GM23338 (cell line): ENCODE measurements at regions not wholly inside any gene's neighbourhood (a gene's known extent, or its start where the extent isn't known, plus 50 kb on each side); places are given as distances from the start of the nearest gene placed in this dataset.

Experiments used
- ATAC-seq: fragments of 200-7000 bp; cut with Tn5 transposase; 3 replicates; pipeline ENCODE4 v1.9.1; 2020
- DNase-seq: peaks from one replicate; pipeline ENCODE4 v3.0.0-alpha.2; 2015; ENCODE audit warnings: low spot score
- H2AFZ ChIP-seq: fragments of 200-600 bp; sonication (generic); 2 replicates; pipeline ENCODE4 v1.8.0; 2016; ENCODE audit warnings: antibody characterized with exemption, mild to moderate bottlenecking, moderate library complexity
- H3F3A ChIP-seq: fragments of 200-600 bp; sonication (generic); replicated peaks from 2 replicates; pipeline ENCODE4 v1.8.0; 2017; ENCODE audit warnings: antibody characterized with exemption, mixed run types, low read depth
- H3K27ac ChIP-seq: fragments of 200-600 bp; sonication (generic); 2 replicates; pipeline ENCODE4 v1.6.1; 2016; ENCODE audit warnings: low read depth
- H3K27me3 ChIP-seq: fragments of 200-600 bp; sonication (generic); 2 replicates; pipeline ENCODE4 v1.8.0; 2016; ENCODE audit warnings: mild to moderate bottlenecking, mixed run types, moderate library complexity; ENCODE audit not compliant: insufficient read depth
- H3K36me3 ChIP-seq: fragments of 200-600 bp; sonication (generic); 2 replicates; pipeline ENCODE4 v1.8.0; 2016; ENCODE audit warnings: mild to moderate bottlenecking; ENCODE audit not compliant: insufficient read depth
- H3K4me1 ChIP-seq: fragments of 200-600 bp; sonication (generic); 2 replicates; pipeline ENCODE4 v1.8.0; 2016; ENCODE audit warnings: mild to moderate bottlenecking, moderate library complexity; ENCODE audit not compliant: insufficient read depth
- H3K4me2 ChIP-seq: fragments of 200-600 bp; sonication (generic); 2 replicates; pipeline ENCODE4 v1.7.1; 2017; ENCODE audit warnings: mixed run types
- H3K4me3 ChIP-seq: fragments of 200-600 bp; sonication (generic); 2 replicates; pipeline ENCODE4 v1.6.1; 2016; ENCODE audit warnings: mixed run types
- H3K79me2 ChIP-seq: fragments of 200-600 bp; sonication (generic); replicated peaks from 2 replicates; pipeline ENCODE4 v1.8.0; 2017; ENCODE audit warnings: mild to moderate bottlenecking; ENCODE audit not compliant: insufficient read depth
- H3K9me2 ChIP-seq: fragments of 200-600 bp; sonication (generic); 2 replicates; pipeline ENCODE4 v1.8.0; 2017; ENCODE audit not compliant: insufficient read depth
- H4K20me1 ChIP-seq: fragments of 200-600 bp; sonication (generic); replicated peaks from 2 replicates; pipeline ENCODE4 v1.8.0; 2017; ENCODE audit warnings: mild to moderate bottlenecking; ENCODE audit not compliant: insufficient read depth
- H3K27ac Mint-ChIP-seq: 2 replicates; pipeline ENCODE4 v1.8.0; 2020; ENCODE audit warnings: inconsistent platforms, mild to moderate bottlenecking, moderate library complexity, mixed read lengths
- H3K27me3 Mint-ChIP-seq: 3 replicates; pipeline ENCODE4 v1.8.0; 2022; ENCODE audit warnings: low read depth, mild to moderate bottlenecking, moderate library complexity, mixed read lengths, inconsistent platforms; ENCODE audit not compliant: insufficient read depth, poor library complexity
- H3K36me3 Mint-ChIP-seq: 3 replicates; pipeline ENCODE4 v1.8.0; 2021; ENCODE audit warnings: low read depth, mild to moderate bottlenecking, inconsistent platforms, moderate library complexity, mixed read lengths
- H3K4me1 Mint-ChIP-seq: 3 replicates; pipeline ENCODE4 v1.8.0; 2020; ENCODE audit warnings: mild to moderate bottlenecking, inconsistent platforms, mixed read lengths
- H3K4me3 Mint-ChIP-seq: 3 replicates; pipeline ENCODE4 v1.8.0; 2021; ENCODE audit warnings: moderate library complexity, mild to moderate bottlenecking, inconsistent platforms, mixed read lengths
- H3K9me3 Mint-ChIP-seq: 3 replicates; pipeline ENCODE4 v1.8.0; 2020; ENCODE audit warnings: moderate library complexity, mild to moderate bottlenecking, inconsistent platforms, mixed read lengths
- CREB1 ChIP-seq: fragments of 250-450 bp; sonication (Bioruptor Pico); IDR thresholded peaks from 2 replicates; pipeline ENCODE4 v1.5.0; 2020; ENCODE audit warnings: low read depth, mild to moderate bottlenecking, moderate library complexity
- CTCF ChIP-seq, 2 experiments: fragments of 200-600 bp in 1 of 2; sonication (generic) in 1 of 2; conservative IDR thresholded peaks; 2 replicates each; pipeline versions ENCODE4 v1.5.1 to v1.6.1; 2016 to 2017; ENCODE audit warnings: antibody characterized with exemption in 2 of 2, low read depth in 2 of 2, mild to moderate bottlenecking in 2 of 2, moderate library complexity in 1 of 2
- EZH2 ChIP-seq: fragments of 200-600 bp; sonication (generic); IDR thresholded peaks from one replicate; pipeline ENCODE4 v1.8.0; 2017; ENCODE audit warnings: antibody characterized with exemption, mild to moderate bottlenecking, low read depth; ENCODE audit not compliant: unreplicated experiment
- EZH2phosphoT487 ChIP-seq: fragments of 200-600 bp; sonication (generic); IDR thresholded peaks from one replicate; pipeline ENCODE4 v1.8.1; 2018; ENCODE audit warnings: antibody characterized with exemption; ENCODE audit not compliant: unreplicated experiment
- JUNB ChIP-seq: IDR thresholded peaks from one replicate; pipeline ENCODE4 v1.6.1; 2016; ENCODE audit warnings: antibody characterized with exemption; ENCODE audit not compliant: unreplicated experiment
- NANOG ChIP-seq: IDR thresholded peaks from 2 replicates; pipeline ENCODE4 v1.6.1; 2016; ENCODE audit warnings: antibody characterized with exemption, borderline replicate concordance
- POLR2AphosphoS5 ChIP-seq: IDR thresholded peaks from 2 replicates; pipeline ENCODE4 v1.6.1; 2016; ENCODE audit warnings: antibody characterized with exemption, low read depth
- REST ChIP-seq: IDR thresholded peaks from one replicate; pipeline ENCODE4 v1.6.1; 2018; ENCODE audit warnings: antibody characterized with exemption; ENCODE audit not compliant: unreplicated experiment
- STAT1 ChIP-seq: IDR thresholded peaks from one replicate; pipeline ENCODE4 v1.6.1; 2016; ENCODE audit warnings: antibody characterized with exemption; ENCODE audit not compliant: unreplicated experiment
- ZNF331 ChIP-seq: fragments of 250-450 bp; sonication (Bioruptor Pico); IDR thresholded peaks from 2 replicates; pipeline ENCODE4 v1.5.0; 2020; ENCODE audit warnings: low read depth, mild to moderate bottlenecking, moderate library complexity
- ZNF462 ChIP-seq: fragments of 250-450 bp; sonication (Bioruptor Pico); IDR thresholded peaks from 2 replicates; pipeline ENCODE4 v1.5.0; 2020; ENCODE audit warnings: mild to moderate bottlenecking, moderate library complexity

GRCh38 chr12:86521870-86522269, 265.7 kb upstream of the MGAT4C start:
- Histone ChIP-seq H3F3A (no peaks in the 10 kb centered on the region), H3K79me2 (no peaks in the 10 kb centered on the region), H3K36me3 (no peaks in the 10 kb centered on the region), H4K20me1 (no peaks in the 10 kb centered on the region), H3K4me2 (no peak overlapping the region), H3K4me1 (no peaks in the 10 kb centered on the region), H3K27me3 (no peaks in the 10 kb centered on the region), H3K4me3 (no peak overlapping the region), H3K27ac (no peak overlapping the region), H3K9me2 (no peaks in the 10 kb centered on the region; the same call in 1 of the 2 replicates), H2AFZ (0 out of 2 replicates have a peak overlapping the region, but pooled peaks have one; percentile 23)
- Mint-ChIP-seq H3K27ac (no peak overlapping the region), H3K36me3 (0 out of 3 replicates have a peak, but pooled peaks cover 10% of the 10 kb centered on the region), H3K27me3 (peaks cover 3% of the 10 kb centered on the region), H3K4me3 (no peak overlapping the region), H3K9me3 (peaks cover 13% of the 10 kb centered on the region; the same call in 2 of the 3 replicates), H3K4me1 (no peaks in the 10 kb centered on the region)
- DNase-seq, result no peak
- no peak for ATAC-seq
- TF ChIP-seq JUNB, result no peak
- TF ChIP-seq ZNF462 (CRISPR knock-in tag), result no peak
- no peak for TF ChIP-seq NANOG
- TF ChIP-seq CREB1, result no peak
- TF ChIP-seq EZH2phosphoT487, result no peak
- no peak for TF ChIP-seq EZH2
- TF ChIP-seq CTCF (conservative IDR thresholded peaks at IDR 0.05; ENCODE audit: low read depth in 2 of 2), result no peak
- no peak for TF ChIP-seq POLR2AphosphoS5
- TF ChIP-seq STAT1, result no peak
- TF ChIP-seq REST, result no peak
- TF ChIP-seq ZNF331 (CRISPR knock-in tag), result no peak
